Spleen (tissue), 11 donors: ENCODE measurements at regions not wholly inside any gene's neighbourhood (a gene's known extent, or its start where the extent isn't known, plus 50 kb on each side); places are given as distances from the start of the nearest gene placed in this dataset.
"Not testable (repeated sequence)": the region's sequence is repeated elsewhere in the genome, so short reads cannot be mapped to it uniquely, and the experiment has no call there.

Source experiments
- DNase-seq: peaks from one replicate; pipeline ENCODE4 v3.0.0-alpha.2; 2020
- H3K27ac ChIP-seq, 8 donors: fragments of 200-600 bp; sonication (generic) in 7 of 8; 1 replicate in 4 of 8; 2 replicates in 4 of 8; pipeline versions ENCODE4 v1.5.0 to v1.8.0; 2016 to 2021; ENCODE audit warnings: inconsistent platforms in 4 of 8, mild to moderate bottlenecking in 4 of 8, moderate library complexity in 1 of 8
- H3K27me3 ChIP-seq, 7 donors: fragments of 200-600 bp; sonication (generic) in 6 of 7; replicated peaks in 1 of 7; 1 replicate in 4 of 7; 2 replicates in 3 of 7; pipeline versions ENCODE4 v1.5.0 to v1.8.0; 2016 to 2021; ENCODE audit warnings: inconsistent platforms in 3 of 7, mild to moderate bottlenecking in 1 of 7
- H3K36me3 ChIP-seq, 6 donors: fragments of 200-600 bp; sonication (generic) in 5 of 6; 1 replicate in 4 of 6; 2 replicates in 2 of 6; pipeline versions ENCODE4 v1.5.0 to v1.8.0; 2016 to 2021; ENCODE audit warnings: inconsistent platforms in 2 of 6
- H3K4me1 ChIP-seq, 6 donors: fragments of 200-600 bp; sonication (generic) in 5 of 6; 1 replicate in 3 of 6; 2 replicates in 3 of 6; pipeline versions ENCODE4 v1.5.0 to v1.8.0; 2016 to 2021; ENCODE audit warnings: inconsistent platforms in 3 of 6
- H3K4me3 ChIP-seq, 8 donors: fragments of 200-600 bp; sonication (generic) in 7 of 8; 1 replicate in 4 of 8; 2 replicates in 4 of 8; pipeline versions ENCODE4 v1.5.0 to v1.8.0; 2016 to 2021; ENCODE audit warnings: inconsistent platforms in 4 of 8, mild to moderate bottlenecking in 4 of 8, moderate library complexity in 2 of 8
- H3K9me3 ChIP-seq, 8 donors: fragments of 200-600 bp; sonication (generic) in 7 of 8; 1 replicate in 4 of 8; 2 replicates in 4 of 8; pipeline versions ENCODE4 v1.5.0 to v1.8.0; 2016 to 2021; ENCODE audit warnings: inconsistent platforms in 4 of 8
- POLR2A ChIP-seq, 3 donors: fragments of 450-650 bp; IDR thresholded peaks; one replicate each; pipeline ENCODE4 v1.5.1; 2017; ENCODE audit warnings: antibody characterized with exemption in 3 of 3, mild to moderate bottlenecking in 1 of 3
- POLR2AphosphoS5 ChIP-seq, 3 donors: sonication (generic); formaldehyde crosslinking; IDR thresholded peaks; one replicate each; pipeline ENCODE4 v1.5.1; 2017; ENCODE audit warnings: antibody characterized with exemption in 3 of 3
- WGBS, 5 donors: extraction: QIAGEN DNeasy Blood & Tissue Kit in 3 of 5; methylation state at CpG; one replicate each; pipeline versions ENCODE4 v1.1.5 to v1.1.7; 2013 to 2018; 5-methylcytosine and 5-hydroxymethylcytosine counted together
- intact Hi-C: fragments of 100-400 bp; cut with DNase I; formaldehyde crosslinking; loops from one replicate; pipeline ENCODE4 v1.15.0; 2023; ENCODE audit warnings: low total_unique reads
- TF ChIP-seq, protein P1 (sequence below), 11 experiments: fragments of 200-600 bp in 7 of 11; fragments of 450-650 bp in 4 of 11; sonication (generic) in 4 of 11; IDR thresholded peaks in 8 of 11; conservative IDR thresholded peaks in 3 of 11; 1 replicate in 7 of 11; 2 replicates in 4 of 11; pipeline versions ENCODE4 v1.4.0 to v1.8.0; 2016 to 2021; ENCODE audit warnings: antibody characterized with exemption in 11 of 11, inconsistent platforms in 4 of 11, mild to moderate bottlenecking in 1 of 11
- donor health status: healthy with polysubstance abuse.
- donor health status: DM: no; HTN: no; CAD: no; lungs with moderate emphysema.
- donor health status: DM: no; HTN: no; CAD: no.
- donor health status: Bipolar disorder and iron deficiency.
- donor health status: healthy.
- donor health status: DM: no; HTN: no; CAD: no.
- donor health status: DM: yes; HTN: yes; CAD: no.

DNA sequence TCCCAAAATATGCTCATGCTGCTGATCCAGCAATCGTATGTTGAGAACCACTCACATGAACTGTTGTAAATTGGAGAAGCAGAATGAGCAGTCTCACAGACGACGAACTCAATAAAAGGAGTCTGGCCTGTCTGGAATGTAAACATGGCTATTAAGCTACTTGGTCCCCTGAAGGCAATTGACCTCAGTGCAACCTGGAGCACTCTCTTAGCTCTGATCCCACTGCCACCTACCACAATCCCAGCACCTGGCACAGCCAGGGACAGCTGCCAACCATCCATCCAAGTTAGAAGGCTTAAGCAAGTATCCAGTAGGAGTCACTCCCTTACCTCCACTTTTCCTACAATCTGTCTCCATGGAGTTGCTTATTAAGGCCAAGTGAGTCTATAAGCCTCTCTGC lies 406.9 kb upstream of the CLEC14A start:
- Histone ChIP-seq H3K9me3 (no peaks in the 10 kb centered on the region), H3K36me3 (no peaks in the 10 kb centered on the region), H3K27ac (no peak overlapping the region), H3K27me3 (no peaks in the 10 kb centered on the region), H3K4me1 (no peaks in the 10 kb centered on the region), H3K4me3 (no peak overlapping the region)
- intact Hi-C loops = no loop called here
- TF ChIP-seq POLR2AphosphoS5 (IDR thresholded peaks at IDR 0.05) = no peak
- no peak for TF ChIP-seq POLR2A (IDR thresholded peaks at IDR 0.05)
- peak; percentile 21 for DNase-seq
- 71 to 83% (median 76%) methylated on average over 3 of the region's 3 CpGs for WGBS, 5 donors

DNA sequence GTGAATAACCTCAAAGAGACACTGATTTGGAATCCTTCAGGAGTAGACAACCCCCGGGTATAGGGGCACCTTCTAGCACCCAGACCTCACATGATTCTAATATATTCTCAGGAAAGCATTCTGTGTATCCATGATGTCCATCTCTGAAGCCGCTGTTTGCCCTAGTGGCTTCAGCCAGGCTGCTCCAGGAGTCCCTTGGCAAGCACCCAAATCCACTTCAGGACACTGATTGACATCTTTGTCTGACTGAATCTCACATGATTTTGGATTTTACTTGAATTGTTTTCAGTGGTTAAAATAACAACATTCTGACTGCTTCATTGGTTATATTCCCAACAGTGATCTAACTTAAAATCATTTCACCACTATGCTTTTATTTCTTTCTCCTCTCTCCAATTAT lies 390.5 kb upstream of the CLEC14A start:
- H3K27me3 ChIP-seq = no peaks in the 10 kb centered on the region
- TF ChIP-seq, protein P1, sequence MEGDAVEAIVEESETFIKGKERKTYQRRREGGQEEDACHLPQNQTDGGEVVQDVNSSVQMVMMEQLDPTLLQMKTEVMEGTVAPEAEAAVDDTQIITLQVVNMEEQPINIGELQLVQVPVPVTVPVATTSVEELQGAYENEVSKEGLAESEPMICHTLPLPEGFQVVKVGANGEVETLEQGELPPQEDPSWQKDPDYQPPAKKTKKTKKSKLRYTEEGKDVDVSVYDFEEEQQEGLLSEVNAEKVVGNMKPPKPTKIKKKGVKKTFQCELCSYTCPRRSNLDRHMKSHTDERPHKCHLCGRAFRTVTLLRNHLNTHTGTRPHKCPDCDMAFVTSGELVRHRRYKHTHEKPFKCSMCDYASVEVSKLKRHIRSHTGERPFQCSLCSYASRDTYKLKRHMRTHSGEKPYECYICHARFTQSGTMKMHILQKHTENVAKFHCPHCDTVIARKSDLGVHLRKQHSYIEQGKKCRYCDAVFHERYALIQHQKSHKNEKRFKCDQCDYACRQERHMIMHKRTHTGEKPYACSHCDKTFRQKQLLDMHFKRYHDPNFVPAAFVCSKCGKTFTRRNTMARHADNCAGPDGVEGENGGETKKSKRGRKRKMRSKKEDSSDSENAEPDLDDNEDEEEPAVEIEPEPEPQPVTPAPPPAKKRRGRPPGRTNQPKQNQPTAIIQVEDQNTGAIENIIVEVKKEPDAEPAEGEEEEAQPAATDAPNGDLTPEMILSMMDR (IDR thresholded peaks at IDR 0.05 in 8 of 11, conservative IDR thresholded peaks at IDR 0.05 in 3 of 11) = no peak
- H3K4me1 ChIP-seq = no peaks in the 10 kb centered on the region
- 62 to 90% (median 79%) methylated on average over 2 of the region's 2 CpGs for WGBS, 5 donors
- DNase-seq = peak; percentile 34
- no peak overlapping the region for H3K4me3 ChIP-seq
- no peaks in the 10 kb centered on the region for H3K36me3 ChIP-seq
- peaks cover 0 to 14% (median 0%) of the 10 kb centered on the region in 8 donors for H3K9me3 ChIP-seq
- intact Hi-C loops = no loop called here
- no peak overlapping the region for H3K27ac ChIP-seq

DNA sequence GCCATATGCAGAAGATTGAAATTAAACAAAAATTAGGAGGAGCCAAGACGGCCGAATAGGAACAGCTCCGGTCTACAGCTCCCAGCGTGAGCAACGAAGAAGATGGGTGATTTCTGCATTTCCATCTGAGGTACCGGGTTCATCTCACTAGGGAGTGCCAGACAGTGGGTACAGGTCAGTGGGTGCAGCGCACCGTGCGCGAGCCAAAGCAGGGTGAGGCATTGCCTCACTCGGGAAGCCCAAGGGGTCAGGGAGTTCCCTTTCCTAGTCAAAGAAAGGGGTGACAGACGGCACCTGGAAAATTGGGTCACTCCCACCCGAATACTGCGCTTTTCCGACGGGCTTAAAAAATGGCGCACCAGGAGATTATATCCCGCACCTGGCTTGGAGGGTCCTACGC lies 379.0 kb upstream of the CLEC14A start:
- peaks cover 0 to 11% (median 0%) of the 10 kb centered on the region in 8 donors for H3K9me3 ChIP-seq
- H3K27me3 ChIP-seq, H3K4me3 ChIP-seq, intact Hi-C loops, DNase-seq, H3K4me1 ChIP-seq, H3K27ac ChIP-seq, H3K36me3 ChIP-seq: not testable (repeated sequence)
- 91 to 96% (median 94%) methylated on average over 18 to 19 of the region's 19 CpGs for WGBS, 5 donors

DNA sequence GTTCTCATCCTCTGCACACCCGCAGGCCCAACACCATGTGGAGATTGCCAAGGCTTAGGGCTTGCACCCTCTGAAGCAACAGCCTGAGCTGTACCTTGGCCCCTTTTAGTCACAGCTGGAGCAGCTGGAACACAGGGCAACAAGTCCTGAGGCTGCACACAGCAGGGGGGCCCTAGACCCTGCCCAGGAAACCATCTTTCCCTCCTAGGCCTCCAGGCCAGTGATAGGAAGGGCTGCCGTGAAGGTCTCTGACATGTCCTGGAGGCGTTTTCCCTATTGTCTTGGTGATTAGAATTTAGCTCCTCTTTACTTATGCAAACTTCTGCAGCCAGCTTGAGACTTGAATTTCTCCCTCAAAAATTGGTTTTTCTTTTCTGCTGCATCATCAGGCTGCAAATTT lies 373.5 kb upstream of the CLEC14A start:
- peaks cover 0 to 33% (median 8%) of the 10 kb centered on the region in 8 donors for H3K9me3 ChIP-seq
- no peak overlapping the region for H3K27ac ChIP-seq
- no peak overlapping the region for H3K4me3 ChIP-seq
- H3K27me3 ChIP-seq = no peaks in the 10 kb centered on the region
- no peaks in the 10 kb centered on the region for H3K4me1 ChIP-seq
- no peak for DNase-seq
- intact Hi-C loops = no loop called here
- no peaks in the 10 kb centered on the region for H3K36me3 ChIP-seq
- WGBS, 5 donors = 64 to 91% (median 85%) methylated on average over 3 of the region's 3 CpGs
- TF ChIP-seq, protein P1 (IDR thresholded peaks at IDR 0.05 in 8 of 11, conservative IDR thresholded peaks at IDR 0.05 in 3 of 11) = no peak
- TF ChIP-seq POLR2AphosphoS5 (IDR thresholded peaks at IDR 0.05) (no peak), POLR2A (IDR thresholded peaks at IDR 0.05) (no peak)

DNA sequence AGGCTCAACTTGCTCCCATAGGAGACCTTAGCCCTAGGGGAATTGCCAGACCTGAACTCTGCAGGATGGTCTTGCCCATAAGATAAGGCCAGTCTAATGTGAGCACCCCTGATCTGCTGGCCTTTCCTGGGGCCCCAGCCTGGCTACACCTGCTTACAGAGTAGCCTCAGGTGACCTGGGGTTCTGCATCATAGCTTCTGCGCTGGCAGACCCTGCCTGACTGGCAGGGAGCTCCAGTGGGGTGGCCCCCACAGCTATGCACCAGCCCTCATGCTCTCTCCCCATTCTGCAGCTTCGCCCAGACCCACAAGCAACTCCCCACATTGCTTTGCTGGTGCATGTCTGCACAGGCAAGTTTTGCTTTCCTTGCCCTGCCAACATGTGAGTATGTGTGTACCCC lies 371.3 kb upstream of the CLEC14A start:
- WGBS, 5 donors = 75 to 100% (median 84%) methylated on average over 1 to 2 of the region's 2 CpGs
- Histone ChIP-seq H3K27me3 (no peaks in the 10 kb centered on the region), H3K27ac (no peak overlapping the region), H3K4me3 (no peak overlapping the region), H3K4me1 (no peaks in the 10 kb centered on the region), H3K9me3 (peaks cover 0 to 32% (median 8%) of the 10 kb centered on the region in 8 donors), H3K36me3 (no peaks in the 10 kb centered on the region)
- DNase-seq = no peak
- no peak for TF ChIP-seq POLR2A (IDR thresholded peaks at IDR 0.05)
- no peak for TF ChIP-seq POLR2AphosphoS5 (IDR thresholded peaks at IDR 0.05)
- TF ChIP-seq, protein P1 (IDR thresholded peaks at IDR 0.05 in 8 of 11, conservative IDR thresholded peaks at IDR 0.05 in 3 of 11) = no peak
- intact Hi-C loops = no loop called here
